ENCODE measurements at regions not wholly inside any gene's neighbourhood (a gene's known extent, or its start where the extent isn't known, plus 50 kb on each side); places are given as distances from the start of the nearest gene placed in this dataset.

DNA sequence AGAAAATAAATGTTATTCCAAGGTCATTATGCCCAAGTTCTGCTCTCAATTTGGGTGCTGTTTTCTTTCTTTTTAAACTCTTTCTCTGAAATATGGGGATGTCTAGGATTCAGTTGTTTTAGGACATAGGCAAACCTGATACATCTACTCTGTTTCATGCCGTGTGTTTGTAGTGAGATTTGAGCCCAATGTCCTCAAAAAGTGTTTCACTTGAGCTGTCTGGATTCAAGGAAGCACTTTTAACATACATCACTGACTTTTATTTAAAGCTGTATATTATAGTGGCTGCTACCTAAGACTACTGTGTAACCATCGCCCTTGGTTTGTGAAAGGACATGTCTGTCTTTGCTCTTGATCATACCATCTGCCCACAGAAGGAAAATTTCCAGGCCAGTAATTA is 709.3 kb upstream of the STXBP6 start:
- WGBS: 63% methylated on average over 2 of the region's 2 CpGs
- Histone ChIP-seq H3K4me1 (ENCODE audit: control insufficient read depth in 2 of 2, insufficient read depth in 2 of 2, low read length in 2 of 2) (no peaks in the 10 kb centered on the region), H3K27me3 (ENCODE audit: control insufficient read depth in 2 of 2, insufficient read depth in 1 of 2, low read length in 1 of 2) (no peaks in the 10 kb centered on the region), H3K36me3 (ENCODE audit: control insufficient read depth in 2 of 2, insufficient read depth in 2 of 2, low read length in 1 of 2) (no peaks in the 10 kb centered on the region), H3K4me3 (ENCODE audit: low read length in 2 of 2) (no peak overlapping the region), H3K9me3 (ENCODE audit: control insufficient read depth in 2 of 2, insufficient read depth in 1 of 2, low read length in 1 of 2) (no peaks in the 10 kb centered on the region), H3K27ac (ENCODE audit: low read depth in 1 of 2, low read length in 1 of 2) (no peak overlapping the region)
- no peak for DNase-seq (ENCODE audit: low read depth in 6 of 9, low spot score in 9 of 9)

DNA sequence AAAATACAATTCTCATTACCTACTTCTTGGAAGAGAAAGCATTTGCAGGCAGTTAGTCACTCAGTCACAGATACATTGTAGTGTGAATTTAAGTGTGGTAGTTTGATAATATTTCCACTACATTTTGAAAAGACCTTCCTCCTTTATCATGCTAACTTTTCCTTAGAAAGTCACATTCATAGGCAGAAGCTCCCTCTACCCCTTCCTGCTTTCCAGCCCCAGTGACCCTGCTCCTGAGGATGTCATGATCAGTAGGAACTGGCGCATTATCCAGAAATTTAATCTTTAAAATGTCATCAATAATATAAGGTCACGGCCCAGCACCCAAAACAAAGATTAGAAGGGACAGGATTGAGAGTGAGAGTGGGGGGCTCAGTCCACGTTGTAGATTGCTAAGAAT is 707.4 kb upstream of the STXBP6 start:
- no peak for DNase-seq (ENCODE audit: low read depth in 6 of 9, low spot score in 9 of 9)
- 87% methylated on average over 3 of the region's 3 CpGs for whole genome bisulfite sequencing

DNA sequence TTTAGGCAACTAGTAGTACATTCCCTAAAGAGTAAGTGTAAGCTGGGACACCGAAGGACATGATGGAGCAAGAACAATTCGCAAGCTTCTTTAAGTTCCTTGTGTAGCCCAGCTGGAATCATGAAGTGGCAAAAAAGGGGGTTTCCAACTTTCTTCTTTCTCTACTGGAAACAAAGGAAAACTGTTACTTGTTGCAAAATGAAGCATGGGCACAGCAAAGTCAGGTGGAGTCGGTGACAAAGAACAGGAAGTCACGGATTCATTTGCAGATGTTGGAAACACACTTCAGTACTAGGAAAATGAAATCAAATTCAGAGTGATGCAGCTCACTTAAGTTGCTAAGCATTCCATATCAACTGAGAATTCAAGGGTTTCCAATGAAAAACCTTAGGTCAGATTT is 706.9 kb upstream of the STXBP6 start:
- no peaks in the 10 kb centered on the region for H3K36me3 ChIP-seq (ENCODE audit: control insufficient read depth in 2 of 2, insufficient read depth in 2 of 2, low read length in 1 of 2)
- H3K4me1 ChIP-seq (ENCODE audit: control insufficient read depth in 2 of 2, insufficient read depth in 2 of 2, low read length in 2 of 2): no peaks in the 10 kb centered on the region
- no peaks in the 10 kb centered on the region for H3K27me3 ChIP-seq (ENCODE audit: control insufficient read depth in 2 of 2, insufficient read depth in 1 of 2, low read length in 1 of 2)
- peak overlapping the region in 1 of 2 donors; percentile 32 for H3K27ac ChIP-seq (ENCODE audit: low read depth in 1 of 2, low read length in 1 of 2)
- peak in 1 of 9 donors; percentile 7 for DNase-seq (ENCODE audit: low read depth in 6 of 9, low spot score in 9 of 9)
- H3K4me3 ChIP-seq (ENCODE audit: low read length in 2 of 2): no peak overlapping the region
- no peaks in the 10 kb centered on the region for H3K9me3 ChIP-seq (ENCODE audit: control insufficient read depth in 2 of 2, insufficient read depth in 1 of 2, low read length in 1 of 2)
- 82% methylated on average over 4 of the region's 4 CpGs for WGBS

More for the DNA sequence above, 707.4 kb upstream of the STXBP6 start:
- no peak overlapping the region for H3K4me3 ChIP-seq (ENCODE audit: low read length in 2 of 2)
- H3K27me3 ChIP-seq (ENCODE audit: control insufficient read depth in 2 of 2, insufficient read depth in 1 of 2, low read length in 1 of 2): no peaks in the 10 kb centered on the region
- H3K9me3 ChIP-seq (ENCODE audit: control insufficient read depth in 2 of 2, insufficient read depth in 1 of 2, low read length in 1 of 2): no peaks in the 10 kb centered on the region
- H3K36me3 ChIP-seq (ENCODE audit: control insufficient read depth in 2 of 2, insufficient read depth in 2 of 2, low read length in 1 of 2): no peaks in the 10 kb centered on the region
- H3K27ac ChIP-seq (ENCODE audit: low read depth in 1 of 2, low read length in 1 of 2): peak overlapping the region in 1 of 2 donors; percentile 53
- no peaks in the 10 kb centered on the region for H3K4me1 ChIP-seq (ENCODE audit: control insufficient read depth in 2 of 2, insufficient read depth in 2 of 2, low read length in 2 of 2)

DNA sequence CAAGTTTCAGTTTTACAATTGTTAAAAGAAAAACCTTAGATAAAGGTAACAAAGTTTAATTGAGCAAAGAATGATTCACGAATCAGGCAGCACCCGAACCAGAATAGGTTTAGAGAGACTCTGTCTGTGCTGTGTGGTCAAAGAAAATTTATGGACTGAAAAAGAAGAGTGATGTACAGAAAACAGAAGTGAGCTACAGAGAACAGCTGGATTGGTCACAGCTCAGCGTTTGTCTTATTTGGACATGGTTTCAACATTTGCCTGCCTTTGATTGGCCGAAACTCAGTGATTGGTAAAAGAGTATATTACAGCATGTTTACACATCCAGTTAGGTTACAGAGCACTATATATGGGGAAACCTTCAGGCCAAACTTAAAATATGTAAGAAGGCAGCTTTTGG is 703.2 kb upstream of the STXBP6 start:
- Histone ChIP-seq H3K27ac (ENCODE audit: low read depth in 1 of 2, low read length in 1 of 2) (no peak overlapping the region), H3K4me1 (ENCODE audit: control insufficient read depth in 2 of 2, insufficient read depth in 2 of 2, low read length in 2 of 2) (no peaks in the 10 kb centered on the region), H3K4me3 (ENCODE audit: low read length in 2 of 2) (no peak overlapping the region), H3K9me3 (ENCODE audit: control insufficient read depth in 2 of 2, insufficient read depth in 1 of 2, low read length in 1 of 2) (no peaks in the 10 kb centered on the region), H3K27me3 (ENCODE audit: control insufficient read depth in 2 of 2, insufficient read depth in 1 of 2, low read length in 1 of 2) (no peaks in the 10 kb centered on the region), H3K36me3 (ENCODE audit: control insufficient read depth in 2 of 2, insufficient read depth in 2 of 2, low read length in 1 of 2) (no peaks in the 10 kb centered on the region)
- DNase-seq (ENCODE audit: low read depth in 6 of 9, low spot score in 9 of 9): no peak
- 35% methylated on average over 4 of the region's 4 CpGs for WGBS

DNA sequence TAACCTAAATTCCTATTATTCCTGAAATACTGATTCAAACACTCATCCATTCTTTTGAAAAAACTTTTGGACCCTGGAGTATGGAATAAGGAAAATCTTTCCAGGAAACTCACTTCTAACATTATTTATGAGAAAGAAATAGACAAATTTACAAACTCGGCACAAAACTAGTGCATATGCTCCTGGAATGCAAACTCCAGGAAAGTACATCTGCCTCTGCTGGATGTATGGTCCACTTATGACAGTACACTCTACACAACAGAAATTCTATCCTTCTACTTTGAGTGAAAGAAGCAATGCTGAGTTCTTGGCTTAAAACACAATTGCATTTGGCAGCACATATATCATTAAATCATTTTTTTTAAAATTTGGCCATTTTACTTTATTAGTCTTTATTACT is 700.5 kb upstream of the STXBP6 start:
- Histone ChIP-seq H3K27me3 (ENCODE audit: control insufficient read depth in 2 of 2, insufficient read depth in 1 of 2, low read length in 1 of 2) (no peaks in the 10 kb centered on the region), H3K9me3 (ENCODE audit: control insufficient read depth in 2 of 2, insufficient read depth in 1 of 2, low read length in 1 of 2) (no peaks in the 10 kb centered on the region), H3K4me3 (ENCODE audit: low read length in 2 of 2) (no peak overlapping the region), H3K27ac (ENCODE audit: low read depth in 1 of 2, low read length in 1 of 2) (no peak overlapping the region), H3K4me1 (ENCODE audit: control insufficient read depth in 2 of 2, insufficient read depth in 2 of 2, low read length in 2 of 2) (no peaks in the 10 kb centered on the region), H3K36me3 (ENCODE audit: control insufficient read depth in 2 of 2, insufficient read depth in 2 of 2, low read length in 1 of 2) (no peaks in the 10 kb centered on the region)
- DNase-seq (ENCODE audit: low read depth in 6 of 9, low spot score in 9 of 9): no peak
- 94% methylated on average over 1 of the region's 1 CpG for WGBS
